ENCODE measurements at regions not wholly inside any gene's neighbourhood (a gene's known extent, or its start where the extent isn't known, plus 50 kb on each side); places are given as distances from the start of the nearest gene placed in this dataset.
A peak's percentile ranks its signal among the peaks of the same experiment; 100 is the strongest.

DNA sequence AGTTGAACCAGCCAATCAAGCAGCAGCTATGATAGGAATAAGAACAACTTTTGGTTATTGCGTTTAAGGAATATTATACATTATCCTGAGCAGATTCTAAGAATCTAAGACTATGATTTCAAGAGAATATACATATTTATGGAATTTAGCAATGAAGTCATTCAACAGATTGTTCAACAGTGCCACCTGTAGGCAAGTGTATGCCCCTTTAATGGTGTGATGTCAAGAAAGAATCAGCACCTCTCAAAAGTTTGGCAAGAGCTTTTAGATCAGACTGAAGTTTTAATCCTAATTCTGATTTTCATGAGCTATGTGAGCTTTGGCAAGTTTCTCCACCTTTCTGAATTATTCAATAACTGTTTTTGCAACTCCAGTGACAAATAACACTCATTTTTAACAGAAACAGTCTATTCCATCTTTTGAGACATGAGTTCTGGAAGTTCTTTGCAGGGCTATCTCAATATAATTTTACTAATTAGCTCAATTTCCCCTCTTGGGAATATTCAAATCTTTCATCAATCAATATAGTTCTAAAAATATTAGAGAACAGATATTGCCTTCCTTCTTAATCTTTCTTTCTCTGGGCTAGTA is 474.3 kb upstream of the TOM1L1 start:
- H2BK12ac ChIP-seq (ENCODE audit: low read depth, low read length) = peak overlapping the region; percentile 6; the same call in 1 of the 2 replicates
- no peak overlapping the region for H2BK15ac ChIP-seq (ENCODE audit: low read length)
- H3K4me3 ChIP-seq (ENCODE audit: extremely low read depth in 1 of 4, insufficient read depth in 2 of 4, low read depth in 3 of 4, low read length in 4 of 4) = no peak overlapping the region
- no peak overlapping the region for H2AFZ ChIP-seq (ENCODE audit: low read length)
- no peak overlapping the region for H2BK5ac ChIP-seq (ENCODE audit: low read depth, low read length)
- POLR2A ChIA-PET (ENCODE audit: partially characterized antibody) = no interaction called here
- no peak overlapping the region for H4K8ac ChIP-seq (ENCODE audit: extremely low read depth, insufficient read depth, low read length)
- no peak overlapping the region for H2BK20ac ChIP-seq (ENCODE audit: low read length)
- H3K4me2 ChIP-seq (ENCODE audit: insufficient read depth in 1 of 2, low read depth in 2 of 2, low read length in 2 of 2) = no peak overlapping the region
- H4K5ac ChIP-seq (ENCODE audit: insufficient read length, low read depth, low read length) = no peak overlapping the region
- DNase-seq (ENCODE audit: low read depth in 1 of 2, low spot score in 2 of 2) = no peak
- H4K91ac ChIP-seq (replicated peaks; ENCODE audit: insufficient read length, low read length) = no peak overlapping the region
- H3K9ac ChIP-seq (replicated peaks in 1 of 4; ENCODE audit: extremely low read depth in 1 of 4, low read depth in 3 of 4, low read length in 3 of 4) = no peak overlapping the region
- CTCF ChIA-PET (ENCODE audit: partially characterized antibody) = interaction anchor here (0.6 to 2.9 kb wide), 22 partner anchors 10 to 1394 kb away, joined by 3 to 16 read pairs (median 4); no protein-coding TSS in a partner anchor
- no peak for TF ChIP-seq EGR1 (IDR thresholded peaks at IDR 0.05; ENCODE audit: borderline replicate concordance, low read depth, low read length)
- no peak for TF ChIP-seq ASH2L (IDR thresholded peaks at IDR 0.05; ENCODE audit: low read length)
- no peak for TF ChIP-seq POU5F1 (IDR thresholded peaks at IDR 0.05; ENCODE audit: low read depth, low read length)
- no peak for TF ChIP-seq SRF (IDR thresholded peaks at IDR 0.05; ENCODE audit: low read depth, low read length)
- no peak for TF ChIP-seq SP4 (IDR thresholded peaks at IDR 0.05; ENCODE audit: low read length)
- TF ChIP-seq, protein P1, sequence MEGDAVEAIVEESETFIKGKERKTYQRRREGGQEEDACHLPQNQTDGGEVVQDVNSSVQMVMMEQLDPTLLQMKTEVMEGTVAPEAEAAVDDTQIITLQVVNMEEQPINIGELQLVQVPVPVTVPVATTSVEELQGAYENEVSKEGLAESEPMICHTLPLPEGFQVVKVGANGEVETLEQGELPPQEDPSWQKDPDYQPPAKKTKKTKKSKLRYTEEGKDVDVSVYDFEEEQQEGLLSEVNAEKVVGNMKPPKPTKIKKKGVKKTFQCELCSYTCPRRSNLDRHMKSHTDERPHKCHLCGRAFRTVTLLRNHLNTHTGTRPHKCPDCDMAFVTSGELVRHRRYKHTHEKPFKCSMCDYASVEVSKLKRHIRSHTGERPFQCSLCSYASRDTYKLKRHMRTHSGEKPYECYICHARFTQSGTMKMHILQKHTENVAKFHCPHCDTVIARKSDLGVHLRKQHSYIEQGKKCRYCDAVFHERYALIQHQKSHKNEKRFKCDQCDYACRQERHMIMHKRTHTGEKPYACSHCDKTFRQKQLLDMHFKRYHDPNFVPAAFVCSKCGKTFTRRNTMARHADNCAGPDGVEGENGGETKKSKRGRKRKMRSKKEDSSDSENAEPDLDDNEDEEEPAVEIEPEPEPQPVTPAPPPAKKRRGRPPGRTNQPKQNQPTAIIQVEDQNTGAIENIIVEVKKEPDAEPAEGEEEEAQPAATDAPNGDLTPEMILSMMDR (IDR thresholded peaks at IDR 0.05; ENCODE audit: control extremely low read depth in 1 of 3, insufficient read depth in 1 of 3, low read depth in 1 of 3, low read length in 3 of 3) = peak in 2 of 3 experiments; percentile 29 to 63; a peak in 2 of 4 replicates
- TF ChIP-seq NANOG (IDR thresholded peaks at IDR 0.05; ENCODE audit: insufficient read depth, low read depth, low read length, poor library complexity, severe bottlenecking) = no peak
- TF ChIP-seq KDM1A (IDR thresholded peaks at IDR 0.05; ENCODE audit: borderline replicate concordance, low read length) = no peak
- TF ChIP-seq RAD21 (IDR thresholded peaks at IDR 0.05 in 1 of 2, conservative IDR thresholded peaks at IDR 0.05 in 1 of 2; ENCODE audit: low read depth in 2 of 2, low read length in 2 of 2) = peak; percentile 79 to 86
- TF ChIP-seq GABPA (IDR thresholded peaks at IDR 0.05; ENCODE audit: borderline replicate concordance, insufficient read depth, low read length) = no peak
- H2AK5ac ChIP-seq (ENCODE audit: low read depth, low read length) = no peak overlapping the region
- FAIRE-seq = peak; percentile 72
- H3K23ac ChIP-seq (ENCODE audit: insufficient read length) = no peak overlapping the region
- no peak overlapping the region for H2BK120ac ChIP-seq (replicated peaks; ENCODE audit: low read depth, low read length)
- H3K18ac ChIP-seq (ENCODE audit: extremely low read depth, low read length) = no peak overlapping the region
- no peaks in the 10 kb centered on the region for H3K36me3 ChIP-seq (ENCODE audit: control insufficient read depth in 2 of 4, insufficient read depth in 4 of 4, low read length in 3 of 4)
- no peaks in the 10 kb centered on the region; a peak in 1 of 7 replicates for H3K4me1 ChIP-seq (replicated peaks in 1 of 4; ENCODE audit: control insufficient read depth in 3 of 4, insufficient read depth in 4 of 4, low read length in 3 of 4)
- no peaks in the 10 kb centered on the region for H4K20me1 ChIP-seq (replicated peaks in 1 of 2; ENCODE audit: control insufficient read depth in 1 of 2, insufficient read depth in 2 of 2, low read length in 2 of 2)
- H3K27me3 ChIP-seq (replicated peaks in 1 of 4; ENCODE audit: control insufficient read depth in 3 of 4, extremely low read depth in 1 of 4, insufficient read depth in 3 of 4, low read length in 3 of 4) = no peaks in the 10 kb centered on the region
- H3K9me3 ChIP-seq (ENCODE audit: insufficient read depth in 2 of 2, low read depth in 1 of 2, low read length in 1 of 2) = no peaks in the 10 kb centered on the region
- no peak overlapping the region for H3K27ac ChIP-seq (ENCODE audit: low read depth, low read length)
- no peak overlapping the region for H3K14ac ChIP-seq (ENCODE audit: insufficient read length)
- H3K56ac ChIP-seq (replicated peaks; ENCODE audit: insufficient read length, low read depth, low read length) = no peak overlapping the region
- no peaks in the 10 kb centered on the region for H3K23me2 ChIP-seq (ENCODE audit: low read depth, low read length)
- no peaks in the 10 kb centered on the region for H3K79me2 ChIP-seq (ENCODE audit: control insufficient read depth in 1 of 2, insufficient read depth in 2 of 2, low read length in 2 of 2)
- WGBS, 2 experiments (ENCODE audit: extremely low coverage in 1 of 2, insufficient coverage in 1 of 2, insufficient read length in 1 of 2, insufficient replicate concordance in 2 of 2, low coverage in 1 of 2, low lambda C conversion rate in 2 of 2, missing lambda C conversion rate in 1 of 2) = 35% methylated on average over 1 of the region's 1 CpG; no CpG with 5 or more reads in 1 of the 2 experiments
- H3K79me1 ChIP-seq (ENCODE audit: low read depth, low read length) = no peaks in the 10 kb centered on the region
- no peak overlapping the region for H3K4ac ChIP-seq (replicated peaks; ENCODE audit: insufficient read length, low read depth, low read length)
